Caco-2 (cell line): ENCODE measurements at regions not wholly inside any gene's neighbourhood (a gene's known extent, or its start where the extent isn't known, plus 50 kb on each side); places are given as distances from the start of the nearest gene placed in this dataset.

Experiments used
- BruUV-seq: library from RNA; stranded (reverse); fragments of 400-500 nt; replicated peaks from 2 replicates; lab custom pipeline; 2021; lab: Mats Ljungman, UMichigan
- CTCF ChIA-PET: fragments of 300-600 bp; sonication (Branson Sonifier 250); formaldehyde crosslinking; loops from one replicate; lab custom pipeline; 2022; ENCODE audit warnings: antibody characterized with exemption; lab: Charles Lee
- POLR2A ChIA-PET: fragments of 300-600 bp; sonication (Branson Sonifier 250); formaldehyde crosslinking; loops from one replicate; lab custom pipeline; 2022; ENCODE audit warnings: antibody characterized with exemption; lab: Charles Lee
- DNase-seq, 2 experiments: peaks; one replicate each; pipeline versions ENCODE4 v3.0.0 to v3.0.0-alpha.2; 2020 to 2022
- H3K27me3 ChIP-seq: replicated peaks from 2 replicates; pipeline ENCODE4 v1.6.0; 2011; ENCODE audit warnings: low read length; ENCODE audit not compliant: control insufficient read depth, insufficient read depth
- H3K36me3 ChIP-seq: 2 replicates; pipeline ENCODE4 v1.5.1; 2011; ENCODE audit warnings: low read length; ENCODE audit not compliant: control insufficient read depth, insufficient read depth
- H3K4me1 ChIP-seq: fragments of 250-450 bp; sonication (Bioruptor Pico); 2 replicates; pipeline ENCODE4 v1.5.1; 2020; ENCODE audit warnings: mild to moderate bottlenecking
- H3K4me3 ChIP-seq: 2 replicates; pipeline ENCODE4 v1.5.1; 2011; ENCODE audit warnings: low read depth, mild to moderate bottlenecking, control low read depth, low read length
- H3K9me3 ChIP-seq: fragments of 250-450 bp; sonication (Bioruptor Pico); 2 replicates; pipeline ENCODE4 v1.5.1; 2020; ENCODE audit warnings: mild to moderate bottlenecking, moderate library complexity
- H3K27ac Mint-ChIP-seq: one replicate; pipeline ENCODE4 v1.8.0; 2022; ENCODE audit warnings: mixed read lengths; ENCODE audit not compliant: unreplicated experiment
- H3K27me3 Mint-ChIP-seq: one replicate; pipeline ENCODE4 v1.8.0; 2022; ENCODE audit warnings: mixed read lengths; ENCODE audit not compliant: insufficient read depth, unreplicated experiment
- H3K36me3 Mint-ChIP-seq: one replicate; pipeline ENCODE4 v1.8.0; 2022; ENCODE audit warnings: mild to moderate bottlenecking, mixed read lengths; ENCODE audit not compliant: insufficient read depth, unreplicated experiment
- H3K4me1 Mint-ChIP-seq: one replicate; pipeline ENCODE4 v1.8.0; 2022; ENCODE audit warnings: low read depth, mixed read lengths; ENCODE audit not compliant: unreplicated experiment
- H3K4me3 Mint-ChIP-seq: one replicate; pipeline ENCODE4 v1.8.0; 2022; ENCODE audit warnings: mild to moderate bottlenecking, moderate library complexity, mixed read lengths; ENCODE audit not compliant: unreplicated experiment
- H3K9me3 Mint-ChIP-seq: one replicate; pipeline ENCODE4 v1.8.0; 2022; ENCODE audit warnings: mixed read lengths; ENCODE audit not compliant: unreplicated experiment
- CTCF ChIP-seq, 2 experiments: fragments of 200-600 bp in 1 of 2; IDR thresholded peaks; 1 replicate in 1 of 2; 2 replicates in 1 of 2; pipeline versions ENCODE4 v1.5.1 to v1.8.0; 2011 to 2022; ENCODE audit warnings: antibody characterized with exemption in 1 of 2, control low read depth in 1 of 2, inconsistent platforms in 1 of 2, low read depth in 1 of 2, low read length in 1 of 2, mild to moderate bottlenecking in 1 of 2, moderate library complexity in 1 of 2; ENCODE audit not compliant: insufficient read depth in 1 of 2, severe bottlenecking in 1 of 2, unreplicated experiment in 1 of 2
- intact Hi-C: fragments of 100-400 bp; cut with micrococcal nuclease; formaldehyde crosslinking; loops from one replicate; pipeline ENCODE4 v1.10.0; 2022; ENCODE audit not compliant: unreplicated experiment

- intact Hi-C loops = no loop called here
- Histone ChIP-seq H3K9me3 (no peaks in the 10 kb centered on the region; the same call in 1 of the 2 replicates), H3K4me1 (peaks cover 23% of the 10 kb centered on the region), H3K4me3 (no peak overlapping the region), H3K36me3 (no peaks in the 10 kb centered on the region), H3K27me3 (no peaks in the 10 kb centered on the region)
- no TSS peak for BruUV-seq
- ChIA-PET POLR2A (no interaction called here), CTCF (no interaction called here)
- H3K4me3 Mint-ChIP-seq = no peak overlapping the region
- DNase-seq = no peak
- H3K4me1 Mint-ChIP-seq = peaks cover 16% of the 10 kb centered on the region
- no peak overlapping the region for H3K27ac Mint-ChIP-seq
- no peaks in the 10 kb centered on the region for H3K9me3 Mint-ChIP-seq
- no peaks in the 10 kb centered on the region for H3K36me3 Mint-ChIP-seq
- no peaks in the 10 kb centered on the region for H3K27me3 Mint-ChIP-seq
- no peak for TF ChIP-seq CTCF (IDR thresholded peaks at IDR 0.05; ENCODE audit: insufficient read depth in 1 of 2, low read depth in 1 of 2, low read length in 1 of 2, severe bottlenecking in 1 of 2, unreplicated experiment in 1 of 2)
Observed at GRCh38 chr9:87786423-87786822, 60.5 kb downstream of the CTSL start.

DNA sequence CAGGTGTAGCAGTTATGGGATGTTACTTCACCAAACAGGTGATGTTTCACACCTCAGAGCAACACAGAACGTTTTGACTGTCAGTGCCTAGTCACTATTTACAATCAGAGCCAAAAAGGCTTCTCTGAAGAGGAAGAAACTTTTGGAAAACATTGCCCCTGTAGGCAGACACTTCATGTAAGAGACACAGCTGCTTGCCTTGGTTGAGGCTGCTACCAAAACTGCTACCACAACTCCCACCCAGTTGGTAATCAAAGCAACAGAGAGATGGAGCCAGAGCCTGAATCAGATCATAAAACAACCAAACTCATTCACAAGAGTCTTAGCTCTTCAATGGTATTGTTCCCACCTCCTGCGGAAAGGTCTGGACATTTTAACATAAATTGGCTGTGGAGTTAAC is 61.0 kb downstream of the CTSL start:
- Mint-ChIP-seq H3K9me3 (no peaks in the 10 kb centered on the region), H3K27me3 (no peaks in the 10 kb centered on the region), H3K27ac (no peak overlapping the region), H3K4me1 (peaks cover 16% of the 10 kb centered on the region), H3K36me3 (no peaks in the 10 kb centered on the region), H3K4me3 (no peak overlapping the region)
- intact Hi-C loops = no loop called here
- no peak for DNase-seq
- Histone ChIP-seq H3K36me3 (no peaks in the 10 kb centered on the region), H3K4me3 (no peak overlapping the region), H3K9me3 (no peaks in the 10 kb centered on the region; the same call in 1 of the 2 replicates), H3K27me3 (no peaks in the 10 kb centered on the region), H3K4me1 (peaks cover 23% of the 10 kb centered on the region)
- no TSS peak for BruUV-seq
- ChIA-PET POLR2A (no interaction called here), CTCF (no interaction called here)
- no peak for TF ChIP-seq CTCF (IDR thresholded peaks at IDR 0.05; ENCODE audit: insufficient read depth in 1 of 2, low read depth in 1 of 2, low read length in 1 of 2, severe bottlenecking in 1 of 2, unreplicated experiment in 1 of 2)

- CTCF ChIA-PET = no interaction called here
- Histone ChIP-seq H3K4me1 (peaks cover 24% of the 10 kb centered on the region), H3K9me3 (no peaks in the 10 kb centered on the region; the same call in 1 of the 2 replicates), H3K4me3 (no peak overlapping the region), H3K27me3 (no peaks in the 10 kb centered on the region), H3K36me3 (no peaks in the 10 kb centered on the region)
- no peaks in the 10 kb centered on the region for H3K36me3 Mint-ChIP-seq
- H3K4me1 Mint-ChIP-seq = peaks cover 16% of the 10 kb centered on the region
- H3K27me3 Mint-ChIP-seq = no peaks in the 10 kb centered on the region
- POLR2A ChIA-PET = no interaction called here
- H3K4me3 Mint-ChIP-seq = no peak overlapping the region
- no peak for TF ChIP-seq CTCF (IDR thresholded peaks at IDR 0.05; ENCODE audit: insufficient read depth in 1 of 2, low read depth in 1 of 2, low read length in 1 of 2, severe bottlenecking in 1 of 2, unreplicated experiment in 1 of 2)
- no peak overlapping the region for H3K27ac Mint-ChIP-seq
- intact Hi-C loops = no loop called here
- no peak for DNase-seq
- H3K9me3 Mint-ChIP-seq = no peaks in the 10 kb centered on the region
- BruUV-seq = no TSS peak
Observed at GRCh38 chr9:87787735-87788134, 61.8 kb downstream of the CTSL start.
